ENCODE measurements at regions not wholly inside any gene's neighbourhood (a gene's known extent, or its start where the extent isn't known, plus 50 kb on each side); places are given as distances from the start of the nearest gene placed in this dataset.

GRCh38 chr4:28378109-28378830 lies 1517.6 kb downstream of the STIM2 start:
- Mint-ChIP-seq H3K4me3 (no peak overlapping the region), H3K36me3 (no peaks in the 10 kb centered on the region), H3K27me3 (no peaks in the 10 kb centered on the region), H3K27ac (no peak overlapping the region), H3K4me1 (no peaks in the 10 kb centered on the region), H3K9me3 (no peaks in the 10 kb centered on the region)

- H3K27ac Mint-ChIP-seq = no peak overlapping the region
- no peaks in the 10 kb centered on the region for H3K4me1 Mint-ChIP-seq
- H3K9me3 Mint-ChIP-seq = no peaks in the 10 kb centered on the region
- H3K27me3 Mint-ChIP-seq = no peaks in the 10 kb centered on the region
- H3K36me3 Mint-ChIP-seq = no peaks in the 10 kb centered on the region
- H3K4me3 Mint-ChIP-seq = no peak overlapping the region
Measured at GRCh38 chr4:28385801-28386200, 1525.2 kb downstream of the STIM2 start.

- Mint-ChIP-seq H3K9me3 (peaks cover 3% of the 10 kb centered on the region), H3K4me1 (no peaks in the 10 kb centered on the region), H3K27ac (no peak overlapping the region), H3K27me3 (no peaks in the 10 kb centered on the region), H3K4me3 (no peak overlapping the region), H3K36me3 (no peaks in the 10 kb centered on the region)
Measured at GRCh38 chr4:28386776-28387175, 1526.1 kb downstream of the STIM2 start.

- no peaks in the 10 kb centered on the region for H3K27me3 Mint-ChIP-seq
- no peak overlapping the region for H3K27ac Mint-ChIP-seq
- H3K36me3 Mint-ChIP-seq = no peaks in the 10 kb centered on the region
- no peaks in the 10 kb centered on the region for H3K4me1 Mint-ChIP-seq
- H3K9me3 Mint-ChIP-seq = peaks cover 6% of the 10 kb centered on the region
- no peak overlapping the region for H3K4me3 Mint-ChIP-seq
Measured at GRCh38 chr4:28388471-28388870, 1527.8 kb downstream of the STIM2 start.

GRCh38 chr4:28391877-28392276 lies 1531.2 kb downstream of the STIM2 start:
- Mint-ChIP-seq H3K9me3 (peaks cover 6% of the 10 kb centered on the region), H3K27me3 (no peaks in the 10 kb centered on the region), H3K36me3 (no peaks in the 10 kb centered on the region), H3K4me3 (no peak overlapping the region), H3K4me1 (no peaks in the 10 kb centered on the region), H3K27ac (peak overlapping the region; percentile 26)

- Mint-ChIP-seq H3K4me3 (no peak overlapping the region), H3K4me1 (no peaks in the 10 kb centered on the region), H3K36me3 (no peaks in the 10 kb centered on the region), H3K27me3 (no peaks in the 10 kb centered on the region), H3K27ac (no peak overlapping the region), H3K9me3 (peaks cover 33% of the 10 kb centered on the region)
Measured at GRCh38 chr4:28402751-28403150, 1542.1 kb downstream of the STIM2 start.

GRCh38 chr4:28421221-28421620 lies 1560.6 kb downstream of the STIM2 start:
- H3K27me3 Mint-ChIP-seq = no peaks in the 10 kb centered on the region
- no peak overlapping the region for H3K27ac Mint-ChIP-seq
- H3K9me3 Mint-ChIP-seq = peaks cover 5% of the 10 kb centered on the region
- H3K4me3 Mint-ChIP-seq = no peak overlapping the region
- H3K36me3 Mint-ChIP-seq = no peaks in the 10 kb centered on the region
- H3K4me1 Mint-ChIP-seq = no peaks in the 10 kb centered on the region

- no peak overlapping the region for H3K4me3 Mint-ChIP-seq
- peaks cover 5% of the 10 kb centered on the region for H3K9me3 Mint-ChIP-seq
- H3K27me3 Mint-ChIP-seq = no peaks in the 10 kb centered on the region
- H3K36me3 Mint-ChIP-seq = no peaks in the 10 kb centered on the region
- no peak overlapping the region for H3K27ac Mint-ChIP-seq
- no peaks in the 10 kb centered on the region for H3K4me1 Mint-ChIP-seq
Measured at GRCh38 chr4:28426251-28426650, 1565.6 kb downstream of the STIM2 start.

GRCh38 chr4:28427306-28428085 lies 1566.9 kb downstream of the STIM2 start:
- H3K4me1 Mint-ChIP-seq = no peaks in the 10 kb centered on the region

GRCh38 chr4:28432348-28433025 lies 1571.8 kb downstream of the STIM2 start:
- H3K27me3 Mint-ChIP-seq = no peaks in the 10 kb centered on the region
- H3K36me3 Mint-ChIP-seq = no peaks in the 10 kb centered on the region
- H3K4me1 Mint-ChIP-seq = no peaks in the 10 kb centered on the region
- H3K27ac Mint-ChIP-seq = no peak overlapping the region
- no peak overlapping the region for H3K4me3 Mint-ChIP-seq
- no peaks in the 10 kb centered on the region for H3K9me3 Mint-ChIP-seq

More at GRCh38 chr4:28427306-28428085, 1566.9 kb downstream of the STIM2 start:
- H3K4me3 Mint-ChIP-seq = no peak overlapping the region
- H3K9me3 Mint-ChIP-seq = peaks cover 5% of the 10 kb centered on the region
- no peaks in the 10 kb centered on the region for H3K27me3 Mint-ChIP-seq
- H3K27ac Mint-ChIP-seq = no peak overlapping the region
- H3K36me3 Mint-ChIP-seq = no peaks in the 10 kb centered on the region

- no peaks in the 10 kb centered on the region for H3K36me3 Mint-ChIP-seq
- H3K27me3 Mint-ChIP-seq = no peaks in the 10 kb centered on the region
- H3K9me3 Mint-ChIP-seq = no peaks in the 10 kb centered on the region
- no peaks in the 10 kb centered on the region for H3K4me1 Mint-ChIP-seq
- H3K27ac Mint-ChIP-seq = no peak overlapping the region
- no peak overlapping the region for H3K4me3 Mint-ChIP-seq
Measured at GRCh38 chr4:28435314-28435713, 1574.7 kb downstream of the STIM2 start.

GRCh38 chr4:28436191-28437080 lies 1575.8 kb downstream of the STIM2 start:
- H3K27ac Mint-ChIP-seq = no peak overlapping the region
- H3K9me3 Mint-ChIP-seq = peaks cover 5% of the 10 kb centered on the region
- H3K36me3 Mint-ChIP-seq = no peaks in the 10 kb centered on the region
- no peaks in the 10 kb centered on the region for H3K4me1 Mint-ChIP-seq
- no peaks in the 10 kb centered on the region for H3K27me3 Mint-ChIP-seq
- H3K4me3 Mint-ChIP-seq = no peak overlapping the region

- Mint-ChIP-seq H3K36me3 (no peaks in the 10 kb centered on the region), H3K4me3 (no peak overlapping the region), H3K27ac (no peak overlapping the region), H3K9me3 (peaks cover 17% of the 10 kb centered on the region), H3K4me1 (no peaks in the 10 kb centered on the region), H3K27me3 (no peaks in the 10 kb centered on the region)
Measured at GRCh38 chr4:28443371-28443770, 1582.7 kb downstream of the STIM2 start.

- Mint-ChIP-seq H3K4me1 (no peaks in the 10 kb centered on the region), H3K27ac (no peak overlapping the region), H3K27me3 (no peaks in the 10 kb centered on the region), H3K4me3 (no peak overlapping the region), H3K36me3 (no peaks in the 10 kb centered on the region), H3K9me3 (peaks cover 17% of the 10 kb centered on the region)
Measured at GRCh38 chr4:28443801-28444412, 1583.3 kb downstream of the STIM2 start.

Measured in activated naive CD4-positive, alpha-beta T cell treated with anti-CD3 and anti-CD28 coated beads, Interleukin-2, amount 50 U/mL, for 24 hours (primary cell).